ENCODE measurements at regions not wholly inside any gene's neighbourhood (a gene's known extent, or its start where the extent isn't known, plus 50 kb on each side); places are given as distances from the start of the nearest gene placed in this dataset.
"Not testable (repeated sequence)": the region's sequence is repeated elsewhere in the genome, so short reads cannot be mapped to it uniquely, and the experiment has no call there.

GRCh38 chr2:107740300-107740699, 86.4 kb upstream of the RGPD4 start:
- Mint-ChIP-seq H3K27ac (peak overlapping the region in 1 of 3 experiments; percentile 1), H3K27me3 (ENCODE audit: low read depth) (no peaks in the 10 kb centered on the region), H3K36me3 (ENCODE audit: low read depth) (no peaks in the 10 kb centered on the region), H3K4me3 (no peak overlapping the region), H3K9me3 (no peaks in the 10 kb centered on the region), H3K4me1 (peaks cover 27% of the 10 kb centered on the region)
- no peak for TF ChIP-seq CTCF (IDR thresholded peaks at IDR 0.05; ENCODE audit: unreplicated experiment in 3 of 3)

GRCh38 chr2:107742460-107743027, 84.1 kb upstream of the RGPD4 start:
- H3K4me1 Mint-ChIP-seq: peaks cover 17% of the 10 kb centered on the region
- no peak for TF ChIP-seq CTCF (IDR thresholded peaks at IDR 0.05; ENCODE audit: unreplicated experiment in 3 of 3)
- no peak overlapping the region for H3K4me3 Mint-ChIP-seq
- H3K27me3 Mint-ChIP-seq (ENCODE audit: low read depth): no peaks in the 10 kb centered on the region
- no peak overlapping the region for H3K27ac Mint-ChIP-seq
- H3K9me3 Mint-ChIP-seq: no peaks in the 10 kb centered on the region
- H3K36me3 Mint-ChIP-seq (ENCODE audit: low read depth): no peaks in the 10 kb centered on the region

GRCh38 chr2:107743274-107743673, 83.4 kb upstream of the RGPD4 start:
- peaks cover 10% of the 10 kb centered on the region for H3K4me1 Mint-ChIP-seq
- H3K27me3 Mint-ChIP-seq (ENCODE audit: low read depth): peaks cover 2% of the 10 kb centered on the region
- H3K27ac Mint-ChIP-seq: no peak overlapping the region
- no peak for TF ChIP-seq CTCF (IDR thresholded peaks at IDR 0.05; ENCODE audit: unreplicated experiment in 3 of 3)
- H3K36me3 Mint-ChIP-seq (ENCODE audit: low read depth): no peaks in the 10 kb centered on the region
- no peaks in the 10 kb centered on the region for H3K9me3 Mint-ChIP-seq
- H3K4me3 Mint-ChIP-seq: no peak overlapping the region

GRCh38 chr2:107745100-107745499, 81.6 kb upstream of the RGPD4 start:
- no peak for TF ChIP-seq CTCF (IDR thresholded peaks at IDR 0.05; ENCODE audit: unreplicated experiment in 3 of 3)
- Mint-ChIP-seq H3K4me3 (no peak overlapping the region), H3K4me1 (peaks cover 6% of the 10 kb centered on the region), H3K27me3 (ENCODE audit: low read depth) (peaks cover 3% of the 10 kb centered on the region), H3K9me3 (no peaks in the 10 kb centered on the region), H3K36me3 (ENCODE audit: low read depth) (no peaks in the 10 kb centered on the region), H3K27ac (no peak overlapping the region)

- H3K36me3 Mint-ChIP-seq (ENCODE audit: low read depth); H3K9me3 Mint-ChIP-seq; H3K4me1 Mint-ChIP-seq; H3K27me3 Mint-ChIP-seq (ENCODE audit: low read depth); H3K4me3 Mint-ChIP-seq; H3K27ac Mint-ChIP-seq: not testable (repeated sequence)
Measured at GRCh38 chr2:107746552-107747198, 80.0 kb upstream of the RGPD4 start.

- not testable (repeated sequence) for H3K9me3 Mint-ChIP-seq; H3K4me3 Mint-ChIP-seq; H3K36me3 Mint-ChIP-seq (ENCODE audit: low read depth); H3K27ac Mint-ChIP-seq; H3K27me3 Mint-ChIP-seq (ENCODE audit: low read depth); H3K4me1 Mint-ChIP-seq
Measured at GRCh38 chr2:107747199-107747963, 79.3 kb upstream of the RGPD4 start.

All from nephron (organoid).